PFSK-1 (cell line): ENCODE measurements at regions not wholly inside any gene's neighbourhood (a gene's known extent, or its start where the extent isn't known, plus 50 kb on each side); places are given as distances from the start of the nearest gene placed in this dataset.

ENCODE experiments used
- FOXP2 ChIP-seq: optimal IDR thresholded peaks from 2 replicates; pipeline ENCODE3; 2011; ENCODE audit warnings: borderline replicate concordance, control low read depth, inconsistent platforms; ENCODE audit not compliant: insufficient read depth; ENCODE audit errors: extremely low read length, extremely low read depth
- SIN3A ChIP-seq: IDR thresholded peaks from 2 replicates; pipeline ENCODE4 v1.6.1; 2012; ENCODE audit warnings: mild to moderate bottlenecking, low read length, moderate library complexity, borderline replicate concordance; ENCODE audit not compliant: insufficient read depth
- TAF1 ChIP-seq: IDR thresholded peaks from 2 replicates; pipeline ENCODE4 v1.6.1; 2012; ENCODE audit warnings: low read length, control low read depth, borderline replicate concordance; ENCODE audit not compliant: insufficient read depth

DNA sequence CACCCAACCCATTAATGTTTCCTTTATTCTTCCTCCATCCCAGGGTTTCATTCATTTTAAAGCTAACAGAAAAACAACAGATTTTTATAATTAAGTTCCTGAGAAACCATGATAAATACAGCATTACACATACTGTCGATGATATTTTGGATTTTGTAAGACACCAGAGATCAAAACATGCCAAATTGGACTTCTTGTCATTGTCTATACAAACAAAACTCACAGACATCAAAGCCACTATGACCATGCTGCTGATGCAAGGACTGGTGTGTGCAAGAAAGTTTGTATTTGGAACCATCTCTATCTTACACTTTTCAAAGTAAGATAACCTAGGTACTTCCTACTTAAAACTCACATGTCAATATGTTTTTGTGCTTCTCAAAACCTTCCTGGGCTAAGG lies 294.0 kb upstream of the UGT8 start:
- TF ChIP-seq SIN3A (no peak), TAF1 (no peak), FOXP2 (no peak)
